ENCODE measurements at regions not wholly inside any gene's neighbourhood (a gene's known extent, or its start where the extent isn't known, plus 50 kb on each side); places are given as distances from the start of the nearest gene placed in this dataset.

DNA sequence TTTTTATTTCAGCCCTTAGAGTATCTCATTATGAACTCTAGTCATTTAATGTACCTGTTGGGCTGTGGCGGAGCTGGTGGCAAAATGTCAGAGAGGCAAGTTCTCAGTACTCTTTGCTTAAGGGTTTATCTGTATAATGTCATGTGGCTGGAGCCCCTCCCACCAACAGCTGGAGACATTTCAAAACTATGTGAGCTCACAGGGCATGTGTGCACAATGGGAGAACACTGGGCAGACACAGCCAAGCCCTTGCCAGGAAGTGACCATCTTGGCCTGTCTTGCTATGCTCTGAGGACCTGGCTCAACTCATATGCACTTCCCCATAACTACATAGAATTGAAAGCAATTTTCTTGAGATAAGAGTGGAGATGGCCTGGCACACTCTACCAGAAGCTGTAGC is 296.4 kb downstream of the PTPRU start:
- no peak overlapping the region for H3K4me3 ChIP-seq (ENCODE audit: low read depth, low read length)
- DNase-seq (ENCODE audit: low read depth): no peak
- TF ChIP-seq, protein P1, sequence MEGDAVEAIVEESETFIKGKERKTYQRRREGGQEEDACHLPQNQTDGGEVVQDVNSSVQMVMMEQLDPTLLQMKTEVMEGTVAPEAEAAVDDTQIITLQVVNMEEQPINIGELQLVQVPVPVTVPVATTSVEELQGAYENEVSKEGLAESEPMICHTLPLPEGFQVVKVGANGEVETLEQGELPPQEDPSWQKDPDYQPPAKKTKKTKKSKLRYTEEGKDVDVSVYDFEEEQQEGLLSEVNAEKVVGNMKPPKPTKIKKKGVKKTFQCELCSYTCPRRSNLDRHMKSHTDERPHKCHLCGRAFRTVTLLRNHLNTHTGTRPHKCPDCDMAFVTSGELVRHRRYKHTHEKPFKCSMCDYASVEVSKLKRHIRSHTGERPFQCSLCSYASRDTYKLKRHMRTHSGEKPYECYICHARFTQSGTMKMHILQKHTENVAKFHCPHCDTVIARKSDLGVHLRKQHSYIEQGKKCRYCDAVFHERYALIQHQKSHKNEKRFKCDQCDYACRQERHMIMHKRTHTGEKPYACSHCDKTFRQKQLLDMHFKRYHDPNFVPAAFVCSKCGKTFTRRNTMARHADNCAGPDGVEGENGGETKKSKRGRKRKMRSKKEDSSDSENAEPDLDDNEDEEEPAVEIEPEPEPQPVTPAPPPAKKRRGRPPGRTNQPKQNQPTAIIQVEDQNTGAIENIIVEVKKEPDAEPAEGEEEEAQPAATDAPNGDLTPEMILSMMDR (conservative IDR thresholded peaks at IDR 0.05; ENCODE audit: low read depth, low read length): no peak

DNA sequence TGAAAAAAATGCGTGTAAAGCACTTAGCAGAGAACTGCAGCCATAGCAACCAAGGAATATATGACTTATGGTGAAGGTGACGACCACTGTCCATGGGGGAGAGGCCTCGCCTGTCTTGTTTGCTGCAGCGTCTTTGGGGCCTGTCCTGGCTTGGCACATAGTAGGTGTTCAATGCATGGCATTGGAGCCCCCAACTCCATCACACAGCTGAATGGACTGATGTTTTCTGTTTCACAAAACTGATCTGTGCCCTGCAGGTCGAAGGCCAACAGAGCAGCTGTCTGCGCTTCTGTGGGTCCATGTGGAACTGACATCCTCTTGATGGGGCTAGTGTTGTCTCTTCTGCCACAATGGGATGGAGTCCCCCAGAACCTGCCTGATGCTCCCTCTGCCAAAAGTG is 296.0 kb downstream of the PTPRU start:
- H3K4me3 ChIP-seq (ENCODE audit: low read depth, low read length): no peak overlapping the region
- TF ChIP-seq, protein P1 (conservative IDR thresholded peaks at IDR 0.05; ENCODE audit: low read depth, low read length): no peak
- no peak for DNase-seq (ENCODE audit: low read depth)

DNA sequence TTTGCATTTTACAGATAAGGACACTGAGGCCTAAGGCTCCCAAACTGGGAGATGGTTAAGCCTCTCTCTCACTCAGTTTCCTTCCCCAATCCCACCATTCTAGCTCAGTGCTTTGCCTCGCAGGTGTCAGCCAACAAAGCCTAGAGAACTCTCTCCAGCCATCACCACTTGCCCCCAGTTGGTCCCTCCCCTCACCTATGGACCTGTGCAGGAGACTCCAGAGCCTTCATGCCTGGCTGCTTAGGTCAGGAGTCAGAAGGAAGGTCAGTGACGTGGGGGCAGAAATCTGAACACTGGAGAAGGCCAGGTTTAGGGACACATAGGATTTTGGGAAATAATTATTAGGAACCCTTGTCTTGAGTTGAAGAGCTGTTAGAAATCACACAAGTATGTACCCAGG is 295.3 kb downstream of the PTPRU start:
- no peak overlapping the region for H3K4me3 ChIP-seq (ENCODE audit: low read depth, low read length)
- TF ChIP-seq, protein P1 (conservative IDR thresholded peaks at IDR 0.05; ENCODE audit: low read depth, low read length): no peak
- DNase-seq (ENCODE audit: low read depth): no peak

DNA sequence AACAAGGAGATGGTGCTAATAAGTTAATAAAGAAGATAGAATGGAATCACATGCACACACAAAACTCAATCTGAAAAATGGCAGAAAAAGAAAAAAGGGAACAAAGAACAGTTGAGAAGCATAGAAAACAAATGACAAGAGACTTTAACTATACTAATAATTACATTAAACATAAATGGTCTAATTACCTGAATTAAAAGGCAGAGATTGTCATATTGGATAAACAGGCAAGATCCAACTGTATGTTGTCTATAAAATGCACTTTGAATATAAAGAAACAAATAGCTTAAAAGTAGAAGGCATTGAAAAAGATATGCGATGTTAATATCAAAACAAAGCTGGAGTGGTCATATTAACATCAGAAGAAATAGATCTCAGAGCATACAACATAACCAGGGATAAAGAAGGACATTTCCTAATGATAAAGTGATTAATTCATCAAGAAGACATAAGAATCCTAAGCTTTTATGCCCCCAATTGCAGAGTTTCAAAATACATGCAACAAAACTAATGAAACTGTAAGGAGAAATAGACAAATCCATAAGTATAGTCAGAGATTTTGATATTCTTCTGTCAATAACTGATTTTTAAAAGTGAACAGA is 293.5 kb downstream of the PTPRU start:
- TF ChIP-seq, protein P1 (conservative IDR thresholded peaks at IDR 0.05; ENCODE audit: low read depth, low read length): no peak
- no peak overlapping the region for H3K4me3 ChIP-seq (ENCODE audit: low read depth, low read length)

DNA sequence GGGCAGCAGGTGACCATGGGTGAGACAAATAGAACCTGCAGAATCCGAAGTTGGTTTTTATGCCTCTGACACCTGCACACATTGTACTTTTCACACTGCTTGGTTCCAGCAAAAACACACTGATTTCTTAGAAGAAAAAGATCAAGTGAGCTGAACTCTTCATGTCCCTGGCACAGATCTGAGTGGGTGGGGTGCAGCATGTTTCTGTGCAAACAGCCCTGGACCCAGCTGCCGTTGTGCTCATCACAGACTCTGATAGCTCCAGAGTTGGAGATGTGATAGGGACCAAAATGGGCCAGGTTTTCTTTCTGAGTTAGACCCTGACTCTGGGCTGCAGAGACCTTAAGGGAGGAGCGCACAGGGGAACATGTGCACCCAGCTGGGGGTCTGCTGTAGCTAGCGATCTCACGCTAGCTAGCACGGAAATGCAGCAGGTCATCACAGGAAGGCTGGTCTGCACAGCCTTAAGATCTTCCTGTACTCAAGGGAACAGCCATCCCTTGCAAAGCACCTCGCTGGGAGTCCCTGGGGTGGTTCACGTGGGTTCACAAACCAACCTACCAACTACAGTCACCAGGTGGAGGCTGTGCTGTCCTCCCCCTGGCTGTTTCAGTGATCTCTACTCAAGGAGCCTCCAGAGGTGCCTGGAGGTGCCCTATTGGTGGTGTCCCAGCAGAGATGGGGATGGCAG is 291.1 kb downstream of the PTPRU start:
- TF ChIP-seq, protein P1 (conservative IDR thresholded peaks at IDR 0.05; ENCODE audit: low read depth, low read length): no peak
- DNase-seq (ENCODE audit: low read depth): no peak
- H3K4me3 ChIP-seq (ENCODE audit: low read depth, low read length): no peak overlapping the region

More for the DNA sequence above, 293.5 kb downstream of the PTPRU start:
- DNase-seq (ENCODE audit: low read depth): no peak

DNA sequence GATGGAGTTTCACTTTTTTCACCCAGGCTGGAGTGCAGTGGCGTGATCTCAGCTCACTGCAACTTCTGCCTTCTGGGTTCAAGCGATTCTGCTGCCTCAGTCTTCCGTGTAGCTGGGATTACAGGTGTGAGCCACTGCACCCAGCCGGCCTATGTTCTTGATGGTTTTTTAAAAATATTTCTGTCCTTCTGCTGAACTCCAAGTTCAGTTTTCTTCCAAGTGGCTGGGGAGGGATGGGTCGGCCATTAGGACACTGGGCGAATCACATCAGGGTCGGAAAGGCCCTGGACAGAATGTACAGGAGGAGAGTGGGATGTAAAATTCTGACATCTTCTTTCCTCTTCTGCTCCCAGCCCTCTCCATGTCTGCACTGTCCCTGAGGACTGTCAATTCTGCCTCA is 289.6 kb downstream of the PTPRU start:
- H3K4me3 ChIP-seq (ENCODE audit: low read depth, low read length): no peak overlapping the region
- TF ChIP-seq, protein P1 (conservative IDR thresholded peaks at IDR 0.05; ENCODE audit: low read depth, low read length): no peak
- no peak for DNase-seq (ENCODE audit: low read depth)

Data from choroid plexus epithelial cell (primary cell).